Kidney (tissue), 13 donors: ENCODE measurements at regions not wholly inside any gene's neighbourhood (a gene's known extent, or its start where the extent isn't known, plus 50 kb on each side); places are given as distances from the start of the nearest gene placed in this dataset.
A peak's percentile ranks its signal among the peaks of the same experiment; 100 is the strongest.

ENCODE experiments used
- DNase-seq, 5 donors: peaks; one replicate each; pipeline ENCODE4 v3.0.0-alpha.2; 2013 to 2020
- FAIRE-seq: peaks from 2 replicates; lab custom pipeline; 2012; peaks lifted over from hg19 to GRCh38; lab: Jason Lieb, UNC
- H3K27ac ChIP-seq, 2 donors: one replicate each; pipeline ENCODE4 v1.7.0; 2013; ENCODE audit warnings: low read depth in 2 of 2, low read length in 2 of 2, inconsistent platforms in 1 of 2
- H3K27me3 ChIP-seq: one replicate; pipeline ENCODE4 v1.7.1; 2013; ENCODE audit warnings: low read length, inconsistent platforms; ENCODE audit not compliant: control insufficient read depth, insufficient read depth
- H3K36me3 ChIP-seq, 3 donors: one replicate each; pipeline versions ENCODE4 v1.7.0 to v1.7.1; 2013; ENCODE audit warnings: low read length in 3 of 3, control low read depth in 1 of 3, inconsistent platforms in 1 of 3; ENCODE audit not compliant: insufficient read depth in 3 of 3, control insufficient read depth in 2 of 3
- H3K4me1 ChIP-seq, 3 donors: one replicate each; pipeline versions ENCODE4 v1.7.0 to v1.7.1; 2013; ENCODE audit warnings: low read length in 3 of 3, inconsistent platforms in 1 of 3, low read depth in 1 of 3; ENCODE audit not compliant: control insufficient read depth in 2 of 3, insufficient read depth in 2 of 3
- H3K4me3 ChIP-seq, 3 donors: one replicate each; pipeline versions ENCODE4 v1.7.0 to v1.8.1; 2013; ENCODE audit warnings: low read length in 3 of 3, control low read depth in 1 of 3, inconsistent platforms in 1 of 3
- H3K9ac ChIP-seq, 3 donors: one replicate each; pipeline versions ENCODE4 v1.7.0 to v1.7.1; 2013; ENCODE audit warnings: low read length in 3 of 3, control low read depth in 1 of 3, inconsistent platforms in 1 of 3
- H3K9me3 ChIP-seq, 3 donors: one replicate each; pipeline versions ENCODE4 v1.7.0 to v1.7.1; 2013; ENCODE audit warnings: low read length in 3 of 3, control low read depth in 1 of 3, inconsistent platforms in 1 of 3; ENCODE audit not compliant: control insufficient read depth in 2 of 3, insufficient read depth in 1 of 3
- intact Hi-C: fragments of 100-400 bp; cut with DNase I; formaldehyde crosslinking; loops from one replicate; pipeline ENCODE4 v1.11.1; 2022
- TF ChIP-seq, protein P1 (sequence below): IDR thresholded peaks from 3 replicates; pipeline ENCODE4 v1.5.1; 2012; ENCODE audit warnings: mild to moderate bottlenecking, moderate library complexity, borderline replicate concordance; ENCODE audit not compliant: insufficient read depth; ENCODE audit errors: extremely low read depth
- donor health status: control.
- donor health status: control.
- donor health status: control.
- donor health status: control.
- donor health status: control.
- donor health status: DM: yes; HTN: yes; CAD: no.
- donor health status: Normal renal cell carcinoma (clear cell type).

DNA sequence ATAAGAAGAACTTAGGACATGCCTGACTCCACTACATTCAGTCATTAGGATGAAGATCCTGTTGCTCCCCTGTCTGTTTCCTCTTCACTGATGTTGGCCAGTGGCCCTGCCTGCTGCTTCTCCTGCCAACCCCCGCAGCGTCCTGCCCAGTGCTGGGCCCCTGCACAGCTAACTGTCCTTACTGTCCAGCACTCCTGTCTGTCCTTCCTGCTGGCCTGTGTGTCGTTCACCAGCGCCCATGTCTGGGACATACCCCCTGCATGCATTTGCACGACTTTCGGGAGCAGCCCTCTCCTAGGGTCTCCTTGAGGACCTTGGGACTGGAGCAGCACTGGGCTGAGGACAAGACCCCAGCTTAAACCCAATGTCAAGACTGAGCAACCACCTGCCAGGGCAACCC lies 547.6 kb downstream of the BNC2 start:
- no peaks in the 10 kb centered on the region for H3K36me3 ChIP-seq
- intact Hi-C loops, result no loop called here
- H3K4me3 ChIP-seq, result no peak overlapping the region
- DNase-seq (no peak), FAIRE-seq (no peak)
- TF ChIP-seq, protein P1, sequence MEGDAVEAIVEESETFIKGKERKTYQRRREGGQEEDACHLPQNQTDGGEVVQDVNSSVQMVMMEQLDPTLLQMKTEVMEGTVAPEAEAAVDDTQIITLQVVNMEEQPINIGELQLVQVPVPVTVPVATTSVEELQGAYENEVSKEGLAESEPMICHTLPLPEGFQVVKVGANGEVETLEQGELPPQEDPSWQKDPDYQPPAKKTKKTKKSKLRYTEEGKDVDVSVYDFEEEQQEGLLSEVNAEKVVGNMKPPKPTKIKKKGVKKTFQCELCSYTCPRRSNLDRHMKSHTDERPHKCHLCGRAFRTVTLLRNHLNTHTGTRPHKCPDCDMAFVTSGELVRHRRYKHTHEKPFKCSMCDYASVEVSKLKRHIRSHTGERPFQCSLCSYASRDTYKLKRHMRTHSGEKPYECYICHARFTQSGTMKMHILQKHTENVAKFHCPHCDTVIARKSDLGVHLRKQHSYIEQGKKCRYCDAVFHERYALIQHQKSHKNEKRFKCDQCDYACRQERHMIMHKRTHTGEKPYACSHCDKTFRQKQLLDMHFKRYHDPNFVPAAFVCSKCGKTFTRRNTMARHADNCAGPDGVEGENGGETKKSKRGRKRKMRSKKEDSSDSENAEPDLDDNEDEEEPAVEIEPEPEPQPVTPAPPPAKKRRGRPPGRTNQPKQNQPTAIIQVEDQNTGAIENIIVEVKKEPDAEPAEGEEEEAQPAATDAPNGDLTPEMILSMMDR, result no peak
- H3K9ac ChIP-seq, result no peak overlapping the region
- no peaks in the 10 kb centered on the region for H3K27me3 ChIP-seq
- no peak overlapping the region for H3K27ac ChIP-seq
- H3K4me1 ChIP-seq, result no peaks in the 10 kb centered on the region
- H3K9me3 ChIP-seq, result no peaks in the 10 kb centered on the region

DNA sequence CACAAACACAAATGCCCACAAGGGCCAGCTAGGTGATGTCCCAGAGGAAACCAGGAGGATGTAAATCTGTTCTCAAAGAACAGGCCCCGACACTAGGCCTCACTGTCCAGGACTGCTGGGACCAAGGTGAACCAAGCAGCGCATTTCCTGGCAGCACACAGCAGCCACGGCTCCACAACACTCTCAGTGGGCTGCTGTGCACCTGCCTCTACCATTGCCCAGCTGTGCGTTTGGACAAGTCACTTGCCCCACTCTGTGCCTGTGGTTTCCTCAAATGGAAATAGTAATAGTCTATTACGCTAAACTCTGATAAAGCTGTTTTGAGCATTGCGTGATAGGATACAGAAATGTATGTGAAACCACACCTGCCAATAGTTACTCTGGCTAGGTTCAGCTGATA lies 544.5 kb downstream of the BNC2 start:
- Histone ChIP-seq H3K4me1 (no peaks in the 10 kb centered on the region), H3K9ac (no peak overlapping the region), H3K27ac (no peak overlapping the region), H3K36me3 (no peaks in the 10 kb centered on the region), H3K9me3 (no peaks in the 10 kb centered on the region), H3K27me3 (no peaks in the 10 kb centered on the region), H3K4me3 (no peak overlapping the region)
- no peak for FAIRE-seq
- TF ChIP-seq, protein P1, result no peak
- no peak for DNase-seq
- intact Hi-C loops, result no loop called here

DNA sequence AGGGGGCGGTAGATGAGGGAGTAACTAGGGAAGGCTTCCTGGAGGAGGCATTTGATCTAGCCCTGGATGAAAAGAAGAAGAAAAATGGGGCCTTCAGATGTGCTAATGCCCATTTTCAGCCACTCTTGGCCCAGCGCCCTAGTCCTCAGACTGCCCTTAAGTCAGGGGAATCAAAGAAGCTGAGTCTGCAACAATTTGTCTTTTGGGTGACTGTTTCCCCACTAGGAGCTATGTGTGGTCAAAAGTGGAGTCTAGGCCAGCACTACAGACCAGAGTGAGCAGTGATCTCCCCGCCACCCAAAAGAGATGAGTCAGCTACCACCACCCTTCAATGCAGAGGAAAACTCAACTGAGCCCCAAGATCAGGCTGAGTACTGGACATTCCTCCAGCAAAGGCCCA lies 542.1 kb downstream of the BNC2 start:
- no peak for DNase-seq
- Histone ChIP-seq H3K4me1 (no peaks in the 10 kb centered on the region), H3K27ac (no peak overlapping the region), H3K9ac (no peak overlapping the region), H3K4me3 (no peak overlapping the region), H3K9me3 (no peaks in the 10 kb centered on the region), H3K27me3 (no peaks in the 10 kb centered on the region), H3K36me3 (no peaks in the 10 kb centered on the region)
- TF ChIP-seq, protein P1, result no peak
- no peak for FAIRE-seq
- intact Hi-C loops, result no loop called here

DNA sequence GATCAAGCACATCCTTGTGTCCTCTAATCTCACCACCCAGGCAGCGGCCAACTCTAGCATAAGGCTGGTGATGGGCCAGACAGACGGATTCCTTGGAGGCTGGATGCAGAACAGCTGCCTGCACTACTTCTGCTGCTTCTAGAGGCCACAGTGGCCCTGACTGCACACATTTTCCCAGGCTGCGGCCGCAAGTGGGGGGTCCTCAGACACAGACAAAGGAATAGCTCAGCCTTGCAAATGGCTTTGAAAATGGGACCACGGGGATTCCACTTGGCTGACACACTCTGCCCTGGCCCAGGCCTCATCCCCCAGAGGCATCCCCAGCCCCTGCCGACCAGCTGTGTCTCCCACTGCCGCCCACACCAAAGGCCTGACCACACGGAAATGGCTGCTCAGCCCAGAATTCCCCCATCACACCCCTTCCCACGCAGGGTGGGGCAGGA lies 540.8 kb downstream of the BNC2 start:
- Histone ChIP-seq H3K27ac (no peak overlapping the region), H3K9me3 (no peaks in the 10 kb centered on the region), H3K9ac (no peak overlapping the region), H3K36me3 (no peaks in the 10 kb centered on the region), H3K4me1 (no peaks in the 10 kb centered on the region), H3K4me3 (no peak overlapping the region), H3K27me3 (no peaks in the 10 kb centered on the region)
- peak in 4 of 5 donors; percentile 30 to 78 (median 62) for DNase-seq
- FAIRE-seq, result no peak
- intact Hi-C loops, result no loop called here
- TF ChIP-seq, protein P1, result no peak
